Left kidney (tissue), 1 donor: ENCODE measurements at regions not wholly inside any gene's neighbourhood (a gene's known extent, or its start where the extent isn't known, plus 50 kb on each side); places are given as distances from the start of the nearest gene placed in this dataset.
A peak's percentile ranks its signal among the peaks of the same experiment; 100 is the strongest.
"Not testable (repeated sequence)": the region's sequence is repeated elsewhere in the genome, so short reads cannot be mapped to it uniquely, and the experiment has no call there.

Source experiments
- DNase-seq: peaks from one replicate; pipeline ENCODE4 v3.0.0-alpha.2; 2013

- DNase-seq = no peak
Measured at GRCh38 chr19:14328406-14328805, 52.8 kb upstream of the ADGRE5 start.

DNA sequence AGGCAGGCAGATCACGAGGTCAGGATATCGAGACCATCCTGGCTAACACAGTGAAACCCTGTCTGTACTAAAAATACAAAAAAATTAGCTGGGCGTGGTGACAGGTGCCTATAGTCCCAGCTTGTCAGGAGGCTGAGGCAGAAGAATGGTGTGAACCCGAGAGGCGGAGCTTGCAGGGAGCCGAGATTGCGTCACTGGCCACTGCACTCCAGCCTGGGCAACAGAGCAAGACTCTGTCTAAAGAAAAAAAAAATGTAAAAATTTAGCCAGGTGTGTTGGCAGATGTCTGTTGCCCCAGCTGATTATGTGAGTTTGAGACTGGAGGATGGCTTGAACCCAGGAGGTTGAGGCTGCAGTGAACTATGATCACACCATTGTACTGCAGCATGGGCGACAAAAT is 54.2 kb upstream of the ADGRE5 start:
- DNase-seq = not testable (repeated sequence)

DNA sequence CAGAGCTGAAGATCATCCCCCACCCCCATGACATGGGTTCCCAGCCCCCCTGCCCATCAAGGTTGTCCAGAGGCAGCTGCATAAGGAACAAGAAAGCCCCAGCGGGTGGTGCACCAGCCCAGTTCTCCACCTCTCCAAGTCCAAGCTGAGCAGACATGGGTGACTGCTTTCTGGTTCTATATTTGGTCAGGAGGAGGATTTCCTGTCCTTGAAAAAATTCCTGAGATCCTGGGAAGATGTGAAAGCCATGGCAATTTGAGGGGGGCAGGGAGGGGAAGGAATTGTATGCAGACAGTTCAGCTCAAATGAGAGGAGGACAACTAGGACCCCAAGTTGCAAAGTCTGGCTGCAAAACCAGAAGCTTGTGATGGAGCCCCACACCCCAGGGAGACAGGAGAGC is 55.4 kb upstream of the ADGRE5 start:
- no peak for DNase-seq

DNA sequence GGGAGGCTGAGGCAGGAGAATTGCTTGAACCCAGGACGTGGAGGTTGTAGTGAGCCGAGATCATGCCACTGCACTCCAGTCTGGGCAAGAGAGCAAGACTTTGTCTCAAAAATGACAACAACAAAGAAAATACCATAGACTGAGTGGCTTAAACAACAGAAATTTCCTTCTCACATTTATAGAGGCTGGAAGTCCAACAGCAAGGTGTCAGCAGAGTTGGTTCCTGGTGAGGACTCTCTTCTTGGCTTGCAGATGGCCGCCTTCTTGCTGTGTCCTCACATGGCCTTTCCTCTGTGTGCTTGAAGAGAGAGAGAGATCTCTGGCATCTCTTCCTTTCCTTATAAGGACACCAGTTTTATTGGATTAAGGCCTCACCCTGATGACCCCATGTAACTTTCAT is 56.1 kb upstream of the ADGRE5 start:
- DNase-seq = no peak

DNA sequence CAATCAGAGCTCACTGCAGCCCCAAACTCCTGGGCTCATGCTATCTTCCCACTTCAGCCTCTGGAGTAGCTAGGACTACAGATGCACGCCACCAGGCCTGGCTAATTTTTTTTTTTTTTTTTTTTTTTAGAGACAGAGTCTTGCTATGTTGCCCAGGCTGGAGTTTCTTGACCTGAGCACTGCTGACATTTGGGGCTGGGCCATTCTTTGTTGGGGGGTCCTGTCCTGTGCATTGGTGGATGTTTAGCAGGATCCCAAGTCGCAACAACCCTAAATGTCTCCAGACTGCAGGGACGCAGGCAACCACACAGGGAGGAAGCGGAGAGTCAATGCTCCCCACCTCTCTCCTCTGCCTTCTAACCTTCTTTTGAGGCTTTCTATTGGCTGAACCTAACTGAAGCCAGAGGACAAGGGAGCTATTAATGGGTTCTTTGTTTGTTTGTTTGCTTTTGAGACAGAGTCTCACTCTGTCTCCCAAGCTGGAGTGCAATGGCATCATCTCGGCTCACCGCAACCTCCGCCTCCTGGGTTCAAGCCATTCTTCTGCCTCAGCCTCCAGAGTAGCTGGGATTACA is 58.3 kb upstream of the ADGRE5 start:
- no peak for DNase-seq

DNA sequence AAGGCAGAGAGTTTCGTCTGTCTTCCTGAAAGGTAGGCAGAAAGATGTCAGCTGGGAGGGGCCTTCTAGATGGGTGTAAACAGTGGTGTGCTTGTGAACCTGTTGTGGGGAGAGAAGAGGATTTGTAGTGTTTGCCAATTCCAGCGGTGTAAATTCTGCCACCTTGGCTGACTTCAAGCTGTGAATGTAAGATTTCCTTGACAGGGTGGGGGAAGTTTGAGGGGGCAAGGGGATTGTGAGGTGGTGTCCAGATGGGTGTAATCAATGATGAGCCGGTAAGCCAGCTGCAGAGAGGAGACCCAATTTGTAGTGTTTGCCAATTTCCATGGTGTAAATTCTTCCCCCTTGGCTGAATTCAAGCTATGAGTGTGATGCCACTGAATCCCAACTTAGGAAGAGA is 61.0 kb upstream of the ADGRE5 start:
- no peak for DNase-seq

DNA sequence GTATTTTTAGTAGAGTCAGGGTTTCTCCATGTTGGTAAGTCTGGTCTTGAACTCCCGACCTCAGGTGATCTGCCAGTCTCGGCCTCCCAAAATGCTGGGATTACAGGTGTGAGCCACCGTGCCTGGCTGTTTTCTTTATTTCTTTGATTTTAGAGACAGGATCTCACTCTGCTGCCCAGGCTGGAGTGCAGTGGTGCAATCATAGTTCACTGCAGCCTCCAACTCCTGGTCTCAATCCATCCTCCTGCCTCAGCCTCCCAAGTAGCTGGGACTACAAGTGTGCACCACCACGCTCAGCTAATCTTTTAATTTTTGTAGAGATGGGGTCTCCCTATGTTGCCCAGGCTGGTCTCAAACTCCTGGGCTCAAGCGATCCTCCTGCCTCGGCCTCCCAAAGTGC is 61.5 kb upstream of the ADGRE5 start:
- DNase-seq = not testable (repeated sequence)

DNA sequence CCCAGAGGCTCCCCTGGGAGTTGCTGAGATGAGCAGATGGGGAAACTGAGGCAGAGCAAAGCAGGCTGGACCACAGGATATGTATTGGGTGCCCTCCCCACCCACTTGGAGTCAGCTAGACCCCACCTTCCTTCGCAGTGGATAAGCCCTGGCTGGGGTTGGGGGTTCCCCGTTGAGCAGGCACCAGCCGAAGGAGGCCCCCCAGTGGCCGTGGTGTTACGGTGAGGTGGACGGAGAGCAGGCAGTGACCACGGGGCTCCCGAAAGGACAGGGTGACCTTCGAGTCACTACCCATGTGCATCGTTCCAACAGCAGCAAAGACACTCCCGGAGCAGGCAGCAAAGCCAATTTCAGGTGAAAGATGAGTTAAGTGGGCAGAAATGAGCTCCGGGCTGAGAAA is 62.4 kb upstream of the ADGRE5 start:
- DNase-seq = no peak

- DNase-seq = no peak
Measured at GRCh38 chr19:14317157-14317556, 64.1 kb upstream of the ADGRE5 start.

DNA sequence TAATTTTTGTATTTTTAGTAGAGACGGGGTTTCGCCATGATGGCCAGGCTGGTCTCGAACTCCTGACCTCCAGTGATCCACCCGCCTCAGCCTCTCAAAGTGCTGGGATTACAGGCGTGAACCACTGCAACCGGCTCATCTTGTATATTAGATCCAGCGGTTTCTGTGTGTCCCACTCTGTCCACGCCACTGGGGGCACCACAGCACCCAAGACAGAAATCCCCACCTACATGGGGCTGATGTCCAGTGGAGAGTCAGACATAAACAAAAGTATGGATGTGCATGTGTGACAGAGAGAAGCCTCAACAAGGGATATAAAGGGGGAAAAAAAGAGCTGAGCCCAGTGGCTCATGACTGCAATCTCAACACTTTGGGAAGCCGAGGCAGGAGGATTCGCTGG is 65.8 kb upstream of the ADGRE5 start:
- DNase-seq = no peak

- no peak for DNase-seq
Measured at GRCh38 chr19:14310055-14310454, 71.2 kb upstream of the ADGRE5 start.

DNA sequence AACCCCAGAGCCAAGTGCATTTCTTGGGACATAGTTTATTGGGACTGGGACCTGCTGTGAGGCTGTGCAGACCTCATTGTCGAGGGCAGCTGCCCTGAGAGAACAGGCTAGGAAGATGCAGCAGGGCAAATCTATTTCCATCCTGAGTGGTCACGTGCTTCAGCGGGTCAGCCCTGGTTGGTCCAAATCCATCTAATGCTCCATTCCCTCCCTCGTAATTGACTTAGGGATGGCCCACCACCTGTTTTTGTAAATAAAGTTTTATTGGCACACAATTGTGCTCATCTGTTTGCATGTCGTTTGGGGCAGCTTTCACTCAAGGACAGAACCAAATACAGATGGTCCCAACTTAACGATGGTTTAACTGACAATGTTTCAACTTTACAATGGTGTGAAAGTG is 75.5 kb upstream of the ADGRE5 start:
- no peak for DNase-seq

DNA sequence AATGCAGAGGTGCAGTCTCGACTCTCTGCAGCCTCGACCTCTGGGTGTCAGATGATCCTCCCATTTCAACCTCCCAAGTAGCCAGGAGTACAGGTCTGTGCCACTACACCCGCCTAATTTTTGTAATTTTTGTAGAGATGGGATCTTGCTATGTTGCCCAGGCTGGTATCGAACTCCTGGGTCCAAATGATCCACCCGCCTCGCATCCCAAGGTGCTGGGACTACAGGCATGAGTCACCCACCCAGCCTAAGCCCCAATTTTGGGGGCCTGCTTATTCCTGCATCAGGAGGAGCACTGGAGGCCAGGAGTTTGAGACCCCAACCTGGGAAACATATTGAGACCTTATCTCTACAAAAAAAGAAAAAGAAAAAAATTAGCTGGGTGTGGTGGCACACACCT is 80.1 kb upstream of the ADGRE5 start:
- DNase-seq = no peak

DNA sequence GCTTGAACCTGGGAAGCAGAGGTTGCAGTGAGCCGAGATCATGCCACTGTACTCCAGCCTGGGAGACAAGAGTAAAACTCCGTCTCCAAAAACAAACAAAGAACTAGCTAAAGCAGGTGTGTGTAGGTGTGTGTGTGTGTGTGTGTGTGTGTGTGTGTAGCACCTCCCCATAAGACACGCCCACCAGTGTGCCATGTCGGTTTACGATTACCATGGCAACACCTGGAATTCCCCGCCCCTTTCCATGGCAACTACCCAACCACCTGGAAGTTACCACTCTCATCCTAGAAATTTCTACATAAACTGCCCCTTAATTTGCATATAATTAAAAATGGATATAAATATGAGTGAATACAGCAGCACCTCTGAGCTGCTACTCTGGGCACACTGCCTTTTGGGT is 80.9 kb upstream of the ADGRE5 start:
- no peak for DNase-seq

DNA sequence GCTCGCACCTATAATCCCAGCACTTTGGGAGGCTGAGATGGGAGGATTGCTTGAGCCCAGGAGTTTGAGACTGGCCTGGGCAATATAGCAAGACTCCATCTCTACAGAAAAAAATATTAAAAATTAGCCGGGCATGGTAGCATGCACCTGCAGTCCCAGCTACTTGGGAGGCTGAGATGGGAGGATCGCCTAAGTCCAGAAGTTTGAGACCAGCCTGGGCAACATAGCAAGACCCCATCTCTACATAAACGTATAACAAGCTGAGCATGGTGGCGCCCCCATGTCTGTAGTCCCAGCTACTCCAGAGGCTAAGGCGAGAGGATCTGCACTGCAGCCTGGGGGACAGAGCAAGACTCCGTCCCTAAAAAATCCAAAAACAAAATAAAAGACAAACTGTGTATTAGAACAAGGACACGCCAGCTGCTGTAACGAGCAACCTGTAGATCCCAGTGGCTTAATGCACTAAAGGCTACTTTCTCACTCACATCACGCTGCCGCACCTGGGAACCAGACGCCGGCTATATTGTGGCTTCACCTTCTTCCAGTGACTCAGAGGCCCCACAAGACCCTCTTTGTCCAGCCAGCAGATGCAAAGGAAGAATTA is 81.9 kb upstream of the ADGRE5 start:
- not testable (repeated sequence) for DNase-seq

DNA sequence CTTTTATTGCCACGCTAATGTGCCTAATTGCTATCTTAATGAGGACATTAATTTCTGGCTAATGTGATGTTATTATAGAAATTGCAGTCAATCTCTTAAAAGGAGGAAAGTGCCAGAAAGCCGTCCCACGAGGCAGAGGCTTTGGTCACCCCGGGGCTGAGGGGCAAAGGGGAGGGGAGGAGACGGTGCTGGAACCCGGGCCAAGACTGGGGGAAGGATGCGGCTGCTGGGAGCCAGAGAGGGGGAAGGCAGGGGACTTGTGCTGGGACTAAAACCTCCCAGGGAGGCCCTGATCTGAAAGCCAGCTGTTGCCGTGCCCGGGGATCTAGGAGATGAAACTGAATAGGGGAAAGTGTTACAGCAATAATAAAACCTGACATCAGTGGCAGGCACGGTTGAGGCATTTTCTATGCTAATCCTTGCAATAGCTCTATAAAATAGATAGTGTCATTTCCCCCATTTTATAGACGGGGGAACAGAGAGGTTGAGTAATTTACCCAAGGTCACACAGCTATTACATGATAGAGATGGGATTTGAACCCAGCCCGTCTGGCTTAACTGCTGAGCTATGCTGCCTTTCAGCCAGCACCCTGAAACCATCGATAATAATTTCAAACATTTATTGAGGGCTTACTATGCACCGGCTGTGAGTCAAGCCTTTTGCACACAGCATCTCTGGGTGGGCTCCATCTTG is 83.2 kb upstream of the ADGRE5 start:
- not testable (repeated sequence) for DNase-seq

GRCh38 chr19:14294974-14295373 is 86.3 kb upstream of the ADGRE5 start:
- not testable (repeated sequence) for DNase-seq

- DNase-seq = not testable (repeated sequence)
Measured at GRCh38 chr19:14293816-14294170, 87.5 kb upstream of the ADGRE5 start.

GRCh38 chr19:14293101-14293815 is 87.3 kb upstream of the ADGRL1 start:
- peak; percentile 56 for DNase-seq

DNA sequence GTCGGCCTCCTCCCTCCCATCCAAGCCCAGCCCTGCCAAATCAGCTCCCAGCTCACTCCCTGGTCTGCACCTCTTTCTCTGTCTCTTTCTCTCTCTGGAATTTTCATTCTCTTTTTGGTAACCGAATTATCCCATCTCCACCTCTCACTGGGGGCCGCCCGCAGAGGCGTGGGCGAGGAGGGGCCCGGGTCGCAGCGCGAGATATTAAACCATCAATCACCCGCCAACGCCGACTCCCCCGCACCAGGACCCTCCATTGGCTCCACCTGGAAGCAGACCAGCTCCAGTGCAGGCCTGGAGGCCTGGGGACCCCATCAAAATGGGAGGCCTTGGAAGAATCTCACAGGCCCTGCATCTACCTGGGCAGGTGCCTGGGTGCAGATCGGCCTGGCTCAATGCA is 83.8 kb upstream of the ADGRL1 start:
- DNase-seq = not testable (repeated sequence)

DNA sequence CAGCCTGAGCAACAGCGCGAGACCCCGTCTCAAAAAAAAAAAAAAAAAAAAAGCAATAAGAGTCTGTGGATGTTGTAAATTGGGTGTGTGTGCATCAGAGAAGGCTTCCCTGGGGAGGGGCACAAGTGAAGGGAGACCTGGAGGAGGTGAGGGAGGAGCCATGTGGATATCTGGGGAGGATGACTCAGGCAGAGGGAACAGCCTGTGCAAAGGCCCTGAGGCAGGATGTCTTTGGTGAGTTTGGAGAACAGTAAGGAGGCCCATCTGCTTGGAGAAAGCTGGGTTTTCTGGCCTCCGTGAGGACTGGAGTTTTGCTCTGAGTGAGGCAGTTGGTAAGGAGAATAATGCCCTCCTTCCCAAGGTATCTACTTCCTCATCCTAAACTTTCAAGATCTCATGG is 81.9 kb upstream of the ADGRL1 start:
- not testable (repeated sequence) for DNase-seq

- DNase-seq = not testable (repeated sequence)
Measured at GRCh38 chr19:14286594-14286993, 80.6 kb upstream of the ADGRL1 start.

DNA sequence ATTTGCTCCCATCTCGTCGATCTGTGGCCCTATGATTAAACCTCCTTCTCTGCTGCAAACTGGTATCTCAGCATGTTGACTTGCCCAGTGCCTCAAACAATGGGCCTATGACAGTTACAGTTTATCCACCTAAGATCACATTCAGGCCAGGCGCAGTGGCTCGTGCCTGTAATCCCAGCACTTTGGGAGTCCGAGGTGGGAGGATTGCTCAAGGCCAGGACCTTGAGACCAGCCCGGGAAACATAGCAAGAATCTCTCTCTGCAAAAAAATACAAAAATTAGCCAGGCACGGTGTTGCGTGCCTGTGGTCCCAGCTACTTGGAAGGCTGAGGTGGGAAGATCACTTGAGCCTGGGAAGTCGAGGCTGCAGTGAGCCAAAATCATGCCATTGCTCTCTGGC is 79.8 kb upstream of the ADGRL1 start:
- not testable (repeated sequence) for DNase-seq
